SK-N-SH (cell line): ENCODE measurements at regions not wholly inside any gene's neighbourhood (a gene's known extent, or its start where the extent isn't known, plus 50 kb on each side); places are given as distances from the start of the nearest gene placed in this dataset.

Source experiments
- CTCF ChIP-seq: fragments of 200-600 bp; sonication (generic); IDR thresholded peaks from 2 replicates; pipeline ENCODE4 v1.6.1; 2017; ENCODE audit warnings: antibody characterized with exemption, mild to moderate bottlenecking, moderate library complexity
- FOXJ3 ChIP-seq: sonication (generic); formaldehyde crosslinking; IDR thresholded peaks from 2 replicates; pipeline ENCODE4 v1.5.1; 2020; ENCODE audit warnings: mild to moderate bottlenecking, missing genetic modification reagents
- GABPA ChIP-seq: IDR thresholded peaks from 2 replicates; pipeline ENCODE4 v1.4.0; 2012; ENCODE audit warnings: low read depth, mild to moderate bottlenecking
- MAX ChIP-seq: IDR thresholded peaks from 2 replicates; pipeline ENCODE4 v1.4.0; 2012; ENCODE audit warnings: low read depth
- POLR2AphosphoS5 ChIP-seq: IDR thresholded peaks from 2 replicates; pipeline ENCODE4 v1.6.1; 2012; ENCODE audit warnings: low read depth, low read length
- RAD21 ChIP-seq: IDR thresholded peaks from 2 replicates; pipeline ENCODE4 v1.6.1; 2012; ENCODE audit warnings: mild to moderate bottlenecking, low read length
- REST ChIP-seq: IDR thresholded peaks from 2 replicates; pipeline ENCODE4 v1.6.1; 2012; ENCODE audit warnings: mild to moderate bottlenecking, low read depth, low read length, moderate library complexity
- RFX5 ChIP-seq: IDR thresholded peaks from 2 replicates; pipeline ENCODE4 v1.6.1; 2012; ENCODE audit warnings: mild to moderate bottlenecking, improper control_type of control experiment, low read length
- SIN3A ChIP-seq: IDR thresholded peaks from 2 replicates; pipeline ENCODE4 v1.6.1; 2012; ENCODE audit warnings: low read depth, mild to moderate bottlenecking, low read length, moderate library complexity, borderline replicate concordance
- YY1 ChIP-seq: IDR thresholded peaks from 2 replicates; pipeline ENCODE4 v1.4.0; 2012; ENCODE audit warnings: low read depth, mild to moderate bottlenecking

GRCh38 chr2:182573553-182573952, 142.5 kb upstream of the DNAJC10 start:
- TF ChIP-seq CTCF: no peak
- no peak for TF ChIP-seq RFX5
- no peak for TF ChIP-seq REST
- TF ChIP-seq MAX: no peak
- TF ChIP-seq YY1: no peak
- no peak for TF ChIP-seq SIN3A
- TF ChIP-seq GABPA: no peak
- TF ChIP-seq POLR2AphosphoS5: no peak
- no peak for TF ChIP-seq RAD21
- no peak for TF ChIP-seq FOXJ3 (CRISPR knock-in tag)
